HG03342 (cell line): ENCODE measurements at regions not wholly inside any gene's neighbourhood (a gene's known extent, or its start where the extent isn't known, plus 50 kb on each side); places are given as distances from the start of the nearest gene placed in this dataset.
A peak's percentile ranks its signal among the peaks of the same experiment; 100 is the strongest.
"Not testable (repeated sequence)": the region's sequence is repeated elsewhere in the genome, so short reads cannot be mapped to it uniquely, and the experiment has no call there.

Source experiments
- ATAC-seq: cut with Tn5 transposase; IDR thresholded peaks from one replicate; pipeline ENCODE4 v1.9.1; 2021; ENCODE audit warnings: mild to moderate bottlenecking, moderate library complexity; ENCODE audit not compliant: unreplicated experiment

DNA sequence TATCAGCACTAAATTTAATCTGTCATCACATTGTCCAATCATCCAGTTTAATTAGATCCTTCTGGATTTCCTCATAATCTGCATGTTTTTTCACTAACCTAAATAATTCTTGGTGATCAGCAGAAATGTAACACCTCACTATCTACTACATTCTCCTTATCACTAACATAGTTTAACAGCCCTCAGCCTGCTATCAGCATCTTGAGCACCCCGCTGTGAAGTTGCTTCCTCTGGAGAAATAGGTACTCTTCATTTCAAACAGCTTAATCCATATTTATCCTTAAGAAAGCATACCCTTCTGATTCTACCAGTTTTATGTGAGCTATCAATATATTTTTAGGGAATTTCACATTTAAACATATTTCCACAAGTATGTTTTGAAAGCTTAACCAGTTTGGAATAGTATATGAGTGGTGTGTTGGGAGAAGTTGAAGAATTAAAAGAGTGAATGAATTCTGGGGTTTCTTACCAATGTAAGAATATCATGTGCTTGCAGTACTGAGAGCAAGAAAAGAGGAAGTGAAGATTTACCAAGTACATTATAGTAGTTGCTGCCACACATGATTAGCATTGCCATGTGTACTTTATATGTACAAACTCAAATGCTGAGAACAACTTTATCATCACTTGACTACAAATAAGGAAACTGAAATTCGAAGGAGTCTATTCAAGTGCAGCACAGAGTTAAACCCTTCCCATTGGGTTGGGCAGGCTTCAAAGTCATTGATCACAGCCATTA lies 771.1 kb upstream of the ADGRL4 start:
- ATAC-seq = peak; percentile 99

GRCh38 chr1:79775402-79775801 lies 768.9 kb upstream of the ADGRL4 start:
- no peak for ATAC-seq

DNA sequence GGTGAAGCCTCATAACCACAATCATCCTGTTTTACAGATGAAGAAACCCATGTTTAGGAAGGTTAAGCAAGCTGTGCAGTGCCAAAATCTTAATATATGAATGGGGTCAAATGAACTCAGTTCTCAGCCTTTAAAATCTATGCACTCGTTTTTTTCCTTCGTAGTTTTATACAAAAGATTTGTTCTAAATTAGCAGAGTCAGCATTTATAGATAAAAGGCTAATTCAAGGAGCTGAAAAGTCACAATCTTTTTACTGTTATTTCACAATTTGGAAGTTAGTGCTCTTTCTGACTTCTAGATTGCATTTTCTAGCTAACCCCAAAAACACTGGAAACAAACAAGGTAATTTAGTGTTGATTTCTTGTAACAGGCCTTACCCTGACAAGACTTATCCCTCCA lies 766.9 kb upstream of the ADGRL4 start:
- no peak for ATAC-seq

DNA sequence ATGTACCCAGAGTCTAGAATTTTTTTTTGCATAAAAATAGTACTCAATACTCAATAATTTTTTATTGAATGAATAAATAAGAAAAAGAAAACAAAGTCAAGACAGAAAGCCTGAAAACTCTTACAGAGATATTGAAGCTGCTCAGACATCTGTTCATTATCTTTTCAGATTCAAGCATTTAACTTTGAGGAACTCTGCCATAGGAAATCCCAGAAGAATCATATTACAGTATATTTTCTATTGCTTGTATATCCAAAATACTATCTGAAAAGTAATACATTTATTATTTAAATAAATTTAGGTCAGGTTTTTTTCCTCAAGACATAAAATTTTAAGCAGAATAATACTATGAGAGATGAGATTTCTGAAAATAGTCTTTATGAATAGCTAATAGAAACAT lies 755.9 kb upstream of the ADGRL4 start:
- ATAC-seq = no peak

- ATAC-seq = no peak
Observed at GRCh38 chr1:79760531-79760930, 754.0 kb upstream of the ADGRL4 start.

DNA sequence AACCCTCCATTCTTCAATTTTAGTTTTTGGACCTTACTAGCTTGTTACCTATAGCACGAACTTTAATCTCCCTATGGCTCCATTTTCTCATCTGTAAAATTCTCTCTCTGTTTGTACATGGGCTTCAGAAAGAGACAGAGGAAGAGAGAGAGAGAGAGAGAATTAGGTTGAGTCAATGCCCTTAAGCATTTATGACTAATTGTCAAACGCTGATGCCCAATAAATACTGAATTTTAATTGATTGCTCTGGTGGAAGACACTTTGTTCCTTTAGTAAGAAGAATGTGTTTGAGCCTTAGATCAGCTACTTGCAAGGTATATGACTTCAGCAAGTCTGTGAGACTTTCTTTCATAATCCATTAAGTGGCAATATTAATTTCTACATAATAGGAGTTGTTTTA lies 743.1 kb upstream of the ADGRL4 start:
- ATAC-seq = no peak

- no peak for ATAC-seq
Observed at GRCh38 chr1:79745929-79746328, 739.4 kb upstream of the ADGRL4 start.

DNA sequence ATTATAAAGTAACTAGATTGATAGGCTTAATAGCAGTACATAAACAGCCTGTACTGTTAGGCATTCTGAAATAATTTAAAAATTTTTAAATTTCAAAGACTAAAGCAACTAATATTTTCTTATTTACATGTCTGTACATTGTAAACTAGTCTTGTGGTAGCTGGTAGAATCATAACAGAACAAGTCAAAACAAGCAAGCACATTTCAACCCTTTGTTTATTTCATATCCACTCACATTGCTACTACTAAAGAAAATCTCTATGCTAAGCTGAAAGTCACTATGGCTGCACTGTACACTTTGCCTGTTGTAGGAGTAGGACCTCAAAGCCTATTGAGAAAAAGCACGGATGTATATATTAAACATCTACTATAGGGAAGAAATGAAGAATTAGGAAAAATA lies 738.2 kb upstream of the ADGRL4 start:
- ATAC-seq = no peak

DNA sequence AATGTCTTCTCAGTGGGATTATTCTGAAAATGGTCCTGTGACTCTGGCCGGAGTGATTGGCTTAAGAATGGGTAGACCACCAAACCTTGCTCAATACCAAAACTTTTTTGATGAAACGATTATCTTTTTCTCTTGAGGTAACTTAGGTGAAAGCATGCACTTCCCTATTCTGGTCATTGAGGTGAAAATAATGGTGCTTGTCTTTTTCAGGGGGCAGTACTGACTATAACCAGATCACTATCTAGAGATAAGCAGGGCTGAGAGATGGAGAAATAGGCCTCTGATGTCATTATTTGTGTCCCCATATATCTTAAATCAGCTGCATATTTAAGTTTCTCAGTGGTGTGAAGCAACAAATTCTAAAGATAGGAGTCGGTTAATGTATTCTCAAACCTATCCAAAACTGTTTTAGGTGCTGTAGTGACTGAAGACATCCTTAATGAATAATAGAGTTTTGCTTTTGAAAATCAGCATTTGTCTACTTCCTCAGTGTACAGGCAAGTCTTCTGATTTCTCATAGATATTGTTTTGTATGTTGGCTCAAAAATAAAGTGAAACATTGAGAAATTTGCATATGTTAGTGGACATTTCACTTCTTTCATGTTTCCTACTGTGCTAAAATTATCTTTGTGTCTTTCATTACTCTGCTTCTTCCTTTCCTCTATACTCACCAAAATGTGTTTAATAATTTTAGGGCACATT lies 735.3 kb upstream of the ADGRL4 start:
- ATAC-seq = peak; percentile 79

GRCh38 chr1:79738101-79738500 lies 731.6 kb upstream of the ADGRL4 start:
- no peak for ATAC-seq

DNA sequence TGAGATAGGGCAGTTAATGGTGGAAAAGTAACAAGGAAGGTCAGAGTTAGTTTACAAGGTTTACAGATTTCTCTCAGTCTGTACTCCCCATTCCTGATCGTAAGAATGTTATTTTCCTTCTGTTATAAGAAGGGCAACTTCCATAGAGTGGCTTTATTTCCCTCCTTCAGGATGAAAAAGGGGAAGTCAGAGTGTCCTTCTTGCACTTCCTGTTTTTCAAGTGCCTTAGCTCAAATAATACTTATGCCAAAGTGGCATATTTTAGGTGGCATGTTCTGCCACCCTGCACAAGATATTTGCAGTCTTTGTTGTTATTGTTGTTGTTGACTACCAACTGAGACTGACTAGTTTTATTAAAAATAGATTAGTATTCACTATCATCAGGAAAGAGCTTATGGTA lies 730.7 kb upstream of the ADGRL4 start:
- no peak for ATAC-seq

DNA sequence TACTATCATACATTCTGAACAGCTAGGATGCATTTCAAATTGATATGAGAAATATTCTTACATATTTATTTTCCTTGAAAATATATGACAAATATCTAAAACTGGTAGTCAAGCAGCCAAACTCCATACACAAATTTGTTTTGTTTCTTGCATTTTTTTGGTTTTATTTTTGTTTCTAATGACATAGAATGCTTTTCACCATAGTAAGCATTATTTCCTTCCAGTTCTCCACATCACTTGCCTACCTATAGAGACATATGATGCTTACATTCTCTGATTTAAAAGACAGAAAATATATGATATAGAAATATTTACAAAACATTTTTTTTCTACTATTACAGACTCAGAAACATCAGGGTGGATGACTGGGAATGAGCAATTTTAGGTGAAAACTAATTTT lies 726.4 kb upstream of the ADGRL4 start:
- no peak for ATAC-seq

DNA sequence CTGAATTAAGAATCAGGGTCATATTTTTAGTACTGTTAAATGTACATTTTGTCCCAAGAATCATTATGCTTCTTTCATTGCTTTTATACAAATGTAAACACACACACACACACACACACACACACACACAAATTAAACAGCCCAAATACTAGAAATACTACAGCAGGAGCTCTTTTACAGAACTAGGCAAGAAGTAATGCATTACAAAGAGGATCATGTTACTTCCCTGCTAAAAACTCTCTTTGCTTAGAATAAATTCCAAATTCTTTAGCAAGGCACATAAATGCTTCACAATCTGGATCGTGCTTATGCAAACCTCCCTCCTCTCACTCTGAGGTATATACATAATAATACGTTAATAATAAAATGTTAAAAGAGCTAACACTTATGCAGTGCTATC lies 720.4 kb upstream of the ADGRL4 start:
- ATAC-seq = no peak

DNA sequence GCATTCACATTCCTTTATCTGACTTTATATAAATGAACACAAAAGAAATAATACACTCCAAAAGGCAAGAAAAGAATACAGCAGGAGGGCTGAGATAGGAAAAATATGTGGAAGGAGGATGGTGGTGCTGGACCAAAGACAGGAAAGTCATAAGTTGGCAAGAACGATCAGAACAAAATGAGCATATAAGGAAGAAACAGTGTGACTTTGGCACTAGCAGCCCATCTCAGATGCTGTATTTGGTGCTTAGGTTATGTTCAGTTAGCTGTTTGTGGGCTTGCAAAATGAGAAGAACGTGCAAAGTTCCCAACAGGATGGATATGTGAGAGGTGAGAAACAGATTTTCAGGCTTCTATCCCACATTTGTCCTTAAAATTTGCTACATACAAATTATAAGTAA lies 719.8 kb upstream of the ADGRL4 start:
- ATAC-seq = no peak

DNA sequence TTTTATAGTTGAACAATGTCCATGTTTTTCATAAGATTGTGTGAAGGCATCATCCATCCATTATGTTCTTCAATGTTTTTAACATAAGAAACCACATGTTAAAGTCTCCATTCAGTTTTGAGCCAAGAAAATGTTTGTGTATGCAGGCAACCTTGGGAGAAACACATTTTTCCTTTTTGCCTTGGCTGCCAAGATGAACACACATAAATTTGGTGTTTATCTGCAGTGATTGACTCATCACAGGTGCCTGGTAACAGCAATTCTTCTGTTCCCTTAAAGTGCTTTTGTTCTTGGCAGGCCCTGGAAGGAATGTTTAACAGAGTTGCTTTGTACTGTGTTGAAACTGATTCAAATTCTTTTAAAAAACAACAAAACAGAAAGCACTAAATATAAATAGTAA lies 709.9 kb upstream of the ADGRL4 start:
- ATAC-seq = no peak

DNA sequence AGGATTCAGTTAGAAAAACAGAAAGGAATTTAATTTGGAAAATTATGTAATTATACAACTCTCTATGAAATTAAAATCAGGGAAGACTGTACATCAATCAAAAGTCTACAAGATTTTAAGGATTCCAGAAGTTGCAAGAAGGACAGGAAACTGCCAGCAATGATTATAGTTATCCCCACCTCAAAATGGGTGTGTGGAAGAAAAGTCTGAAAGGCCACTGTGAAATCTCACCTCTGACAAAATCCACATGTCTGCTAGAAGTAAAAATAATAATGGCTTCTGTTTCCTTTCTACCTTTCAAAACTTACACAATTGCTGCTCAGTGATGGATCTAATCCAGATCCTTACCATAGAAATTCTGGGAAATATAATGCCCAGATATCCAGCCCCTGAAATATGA lies 708.1 kb upstream of the ADGRL4 start:
- ATAC-seq = no peak

DNA sequence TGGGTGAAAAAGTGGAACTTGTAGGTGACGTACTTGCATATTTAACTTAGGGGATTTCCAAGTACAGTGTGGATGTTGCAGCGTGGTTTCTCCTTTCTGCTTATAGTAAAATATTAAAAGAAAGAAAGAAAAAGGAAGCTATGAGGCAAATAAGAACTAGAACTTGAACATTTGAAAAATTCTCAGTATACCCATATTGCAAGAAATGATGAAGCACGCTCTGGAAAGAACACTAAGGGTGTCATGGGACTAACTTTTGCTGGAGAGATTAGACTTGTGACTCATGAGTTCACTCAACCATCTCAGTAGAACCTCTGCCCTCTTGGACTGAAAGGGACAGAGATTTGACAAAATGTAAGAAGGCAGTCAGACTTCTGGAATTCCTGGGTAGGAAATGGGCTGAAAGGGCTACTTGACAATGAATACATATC lies 704.5 kb upstream of the ADGRL4 start:
- ATAC-seq = peak; percentile 86

DNA sequence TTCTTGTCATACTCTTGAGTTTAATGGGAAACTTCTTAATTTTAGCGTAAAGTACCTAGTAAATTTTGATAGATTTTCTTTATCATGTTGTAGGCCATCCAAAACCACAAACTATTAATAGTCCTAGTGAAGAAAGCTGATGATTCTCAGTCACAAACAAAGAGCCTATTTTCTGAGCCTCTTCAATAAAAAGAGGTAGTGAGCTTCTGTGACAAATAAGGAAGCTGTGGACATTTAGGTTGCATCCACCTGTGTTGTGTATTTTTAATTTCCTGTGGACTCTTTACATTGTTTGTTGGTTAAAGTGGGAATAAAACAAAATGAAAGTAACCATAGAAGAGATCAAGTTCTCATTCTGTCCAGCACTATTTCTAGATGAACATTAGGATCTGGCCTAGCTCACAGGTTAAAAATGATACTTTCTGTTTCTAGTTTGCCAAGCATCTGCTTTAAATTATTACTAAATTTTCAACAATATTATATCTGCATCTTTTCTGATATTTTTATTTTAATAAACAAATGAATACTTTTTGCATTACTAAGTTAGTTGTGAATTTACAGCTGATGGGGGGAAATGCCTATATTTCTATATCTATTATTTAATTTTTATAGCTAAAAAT lies 702.2 kb upstream of the ADGRL4 start:
- ATAC-seq = no peak

DNA sequence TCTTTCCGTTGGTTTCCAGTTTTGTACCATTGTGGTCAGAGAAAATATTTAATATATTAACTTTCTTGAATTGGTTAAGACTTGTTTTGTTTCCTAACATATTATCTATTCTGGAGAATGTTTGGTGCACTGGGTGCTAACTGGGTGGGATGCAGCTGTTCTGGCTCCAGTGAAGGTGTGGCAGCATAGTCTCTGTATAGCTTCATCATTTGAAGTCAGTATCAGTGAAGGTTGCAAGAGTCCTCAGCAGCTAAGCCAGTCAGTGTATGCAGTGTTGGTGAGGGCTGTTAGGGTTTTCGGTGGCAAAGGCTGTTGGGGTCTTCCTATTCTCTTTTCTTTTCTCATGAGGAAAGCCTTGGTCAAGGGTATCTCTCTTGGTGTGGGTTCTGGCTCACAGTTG lies 698.7 kb upstream of the ADGRL4 start:
- no peak for ATAC-seq

DNA sequence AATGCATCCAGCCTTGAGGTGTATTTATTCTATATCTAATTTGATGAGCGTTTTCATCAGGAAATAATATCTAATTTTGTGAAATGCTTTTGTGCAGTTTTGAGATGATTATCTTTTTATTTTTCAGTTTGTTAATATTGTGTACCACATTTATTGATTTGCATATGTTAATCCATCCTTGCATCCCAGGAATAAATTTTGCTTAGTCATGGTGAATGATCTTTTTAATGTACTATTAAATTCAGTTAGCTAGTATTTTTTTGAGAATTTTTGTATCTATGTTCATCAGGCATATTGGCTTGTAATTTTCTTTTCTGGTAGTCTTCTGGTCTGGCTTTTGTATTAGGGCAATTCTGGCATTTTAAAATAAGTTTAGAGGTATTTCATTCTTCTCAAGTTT lies 697.5 kb upstream of the ADGRL4 start:
- ATAC-seq = no peak

DNA sequence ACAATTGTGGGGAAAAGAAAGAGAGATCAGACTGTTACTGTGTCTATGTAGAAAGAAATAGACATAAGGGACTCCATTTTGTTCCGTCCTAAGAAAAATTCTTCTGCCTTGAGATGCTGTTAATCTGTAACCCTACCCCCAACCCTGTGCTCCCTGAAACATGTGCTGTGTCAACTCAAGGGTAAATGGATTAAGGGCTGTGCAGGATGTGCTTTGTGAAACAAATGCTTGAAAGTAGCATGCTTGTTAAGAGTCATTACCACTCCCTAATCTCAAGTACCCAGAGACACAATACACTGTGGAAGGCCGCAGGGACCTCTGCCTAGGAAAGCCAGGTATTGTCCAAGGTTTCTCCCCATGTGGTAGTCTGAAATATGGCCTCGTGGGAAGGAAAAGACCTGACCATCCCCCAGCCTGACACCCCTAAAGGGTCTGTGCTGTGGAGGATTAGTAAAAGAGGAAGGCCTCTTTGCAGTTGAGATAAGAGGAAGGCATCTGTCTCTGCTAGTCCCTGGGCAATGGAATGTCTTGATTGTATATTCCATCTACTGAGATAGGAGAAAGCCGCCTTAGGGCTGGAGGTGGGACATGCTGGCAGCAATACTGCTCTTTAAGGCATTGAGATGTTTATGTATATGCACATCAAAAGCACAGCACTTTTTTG lies 695.9 kb upstream of the ADGRL4 start:
- ATAC-seq = not testable (repeated sequence)

DNA sequence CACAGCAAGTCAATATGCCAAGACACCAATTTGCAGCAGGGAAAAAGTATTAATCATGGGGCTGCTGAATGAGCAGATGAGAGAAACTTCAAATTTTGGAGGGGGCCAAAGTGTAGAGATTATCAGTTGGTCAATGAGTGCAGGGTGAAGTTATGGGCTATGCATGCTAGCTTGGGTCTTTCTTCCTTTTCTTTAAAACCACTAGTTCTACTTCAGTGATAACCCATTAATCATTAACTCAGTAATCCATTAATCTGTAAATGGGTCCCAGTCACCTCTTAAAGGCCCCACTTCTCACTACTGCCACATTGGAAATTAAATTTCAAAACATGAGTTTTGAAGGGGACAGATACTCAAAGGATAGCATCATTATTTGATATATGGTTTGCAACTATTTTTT lies 688.6 kb upstream of the ADGRL4 start:
- peak; percentile 94 for ATAC-seq
